Kidney epithelial cell (primary cell): ENCODE measurements at regions not wholly inside any gene's neighbourhood (a gene's known extent, or its start where the extent isn't known, plus 50 kb on each side); places are given as distances from the start of the nearest gene placed in this dataset.

Experiments
- DNase-seq: peaks from one replicate; pipeline ENCODE4 v3.0.0-alpha.2; 2010; ENCODE audit warnings: low read depth
- H3K27me3 ChIP-seq: 2 replicates; pipeline ENCODE4 v1.6.0; 2011; ENCODE audit warnings: low read length; ENCODE audit not compliant: control insufficient read depth, insufficient read depth
- H3K36me3 ChIP-seq: 2 replicates; pipeline ENCODE4 v1.5.1; 2011; ENCODE audit warnings: low read length; ENCODE audit not compliant: control insufficient read depth, insufficient read depth
- H3K4me3 ChIP-seq: 2 replicates; pipeline ENCODE4 v1.5.1; 2011; ENCODE audit warnings: low read depth, mild to moderate bottlenecking, control low read depth, low read length
- CTCF ChIP-seq: IDR thresholded peaks from 2 replicates; pipeline ENCODE4 v1.5.1; 2011; ENCODE audit warnings: mild to moderate bottlenecking, moderate library complexity, low read length, control low read depth, inconsistent platforms; ENCODE audit not compliant: insufficient read depth, poor library complexity, severe bottlenecking

GRCh38 chr9:88319936-88320747 lies 68.1 kb upstream of the SPIN1 start:
- Histone ChIP-seq H3K27me3 (no peaks in the 10 kb centered on the region), H3K4me3 (no peak overlapping the region), H3K36me3 (no peaks in the 10 kb centered on the region)
- TF ChIP-seq CTCF = no peak
- no peak for DNase-seq

- no peaks in the 10 kb centered on the region for H3K36me3 ChIP-seq
- no peak overlapping the region for H3K4me3 ChIP-seq
- no peaks in the 10 kb centered on the region for H3K27me3 ChIP-seq
- DNase-seq = no peak
- TF ChIP-seq CTCF = no peak
Measured at GRCh38 chr9:88313364-88314220, 74.7 kb upstream of the SPIN1 start.

GRCh38 chr9:88312517-88313103 lies 75.6 kb upstream of the SPIN1 start:
- no peak for DNase-seq
- no peak for TF ChIP-seq CTCF
- no peak overlapping the region for H3K4me3 ChIP-seq
- no peaks in the 10 kb centered on the region for H3K36me3 ChIP-seq
- no peaks in the 10 kb centered on the region for H3K27me3 ChIP-seq

- Histone ChIP-seq H3K4me3 (no peak overlapping the region), H3K36me3 (no peaks in the 10 kb centered on the region), H3K27me3 (no peaks in the 10 kb centered on the region)
- TF ChIP-seq CTCF = no peak
- DNase-seq = no peak
Measured at GRCh38 chr9:88312045-88312444, 76.2 kb upstream of the SPIN1 start.

GRCh38 chr9:88310310-88310980 lies 77.8 kb upstream of the SPIN1 start:
- DNase-seq = no peak
- TF ChIP-seq CTCF = no peak
- no peak overlapping the region for H3K4me3 ChIP-seq
- no peaks in the 10 kb centered on the region for H3K27me3 ChIP-seq
- no peaks in the 10 kb centered on the region for H3K36me3 ChIP-seq
